ENCODE measurements at regions not wholly inside any gene's neighbourhood (a gene's known extent, or its start where the extent isn't known, plus 50 kb on each side); places are given as distances from the start of the nearest gene placed in this dataset.

GRCh38 chr11:13862845-13863392 lies 99.6 kb upstream of the SPON1 start:
- TF ChIP-seq CTCF (IDR thresholded peaks at IDR 0.05; ENCODE audit: insufficient read depth, low read length) (no peak), REST (IDR thresholded peaks at IDR 0.05; ENCODE audit: insufficient replicate concordance, low read depth) (no peak), POLR2AphosphoS5 (IDR thresholded peaks at IDR 0.05; ENCODE audit: low read depth) (no peak), SPI1 (IDR thresholded peaks at IDR 0.05; ENCODE audit: borderline replicate concordance, low read depth) (no peak)
